ENCODE measurements at regions not wholly inside any gene's neighbourhood (a gene's known extent, or its start where the extent isn't known, plus 50 kb on each side); places are given as distances from the start of the nearest gene placed in this dataset.

GRCh38 chr3:182570946-182571594 lies 222.2 kb upstream of the ATP11B start:
- no peak for TF ChIP-seq EZH2phosphoT487 (IDR thresholded peaks at IDR 0.05; ENCODE audit: borderline replicate concordance, low read length)
- no peak for TF ChIP-seq CTCF (IDR thresholded peaks at IDR 0.05; ENCODE audit: low read depth, low read length, poor library complexity, severe bottlenecking)
- Histone ChIP-seq H4K20me1 (ENCODE audit: control insufficient read depth, insufficient read depth, low read depth, low read length) (no peaks in the 10 kb centered on the region), H3K4me1 (ENCODE audit: control insufficient read depth, low read length) (no peaks in the 10 kb centered on the region), H3K79me2 (ENCODE audit: control insufficient read depth, low read length) (no peaks in the 10 kb centered on the region), H3K27ac (ENCODE audit: low read depth, low read length) (no peak overlapping the region), H3K4me3 (ENCODE audit: low read length) (no peak overlapping the region), H3F3A (ENCODE audit: control insufficient read depth, insufficient read depth) (no peaks in the 10 kb centered on the region), H3K27me3 (ENCODE audit: control insufficient read depth, low read length) (peaks cover 4% of the 10 kb centered on the region; the same call in 1 of the 2 replicates), H3K9me2 (replicated peaks; ENCODE audit: control insufficient read depth, low read length) (no peaks in the 10 kb centered on the region), H3K9me3 (ENCODE audit: control insufficient read depth, insufficient read depth, low read length) (no peaks in the 10 kb centered on the region), H3K36me3 (ENCODE audit: control insufficient read depth, low read length) (no peaks in the 10 kb centered on the region), H3K4me2 (ENCODE audit: low read length) (no peak overlapping the region)

GRCh38 chr3:182575941-182576340 lies 217.4 kb upstream of the ATP11B start:
- Histone ChIP-seq H3K36me3 (ENCODE audit: control insufficient read depth, low read length) (no peaks in the 10 kb centered on the region), H3K27me3 (ENCODE audit: control insufficient read depth, low read length) (no peaks in the 10 kb centered on the region), H3K4me3 (ENCODE audit: low read length) (no peak overlapping the region), H3K4me2 (ENCODE audit: low read length) (no peak overlapping the region), H3K4me1 (ENCODE audit: control insufficient read depth, low read length) (no peaks in the 10 kb centered on the region), H4K20me1 (ENCODE audit: control insufficient read depth, insufficient read depth, low read depth, low read length) (no peaks in the 10 kb centered on the region), H3K9me3 (ENCODE audit: control insufficient read depth, insufficient read depth, low read length) (no peaks in the 10 kb centered on the region), H3K27ac (ENCODE audit: low read depth, low read length) (no peak overlapping the region), H3K79me2 (ENCODE audit: control insufficient read depth, low read length) (no peaks in the 10 kb centered on the region), H3K9me2 (replicated peaks; ENCODE audit: control insufficient read depth, low read length) (no peaks in the 10 kb centered on the region), H3F3A (ENCODE audit: control insufficient read depth, insufficient read depth) (no peaks in the 10 kb centered on the region)
- no peak for TF ChIP-seq EZH2phosphoT487 (IDR thresholded peaks at IDR 0.05; ENCODE audit: borderline replicate concordance, low read length)
- TF ChIP-seq CTCF (IDR thresholded peaks at IDR 0.05; ENCODE audit: low read depth, low read length, poor library complexity, severe bottlenecking), result no peak

DNA sequence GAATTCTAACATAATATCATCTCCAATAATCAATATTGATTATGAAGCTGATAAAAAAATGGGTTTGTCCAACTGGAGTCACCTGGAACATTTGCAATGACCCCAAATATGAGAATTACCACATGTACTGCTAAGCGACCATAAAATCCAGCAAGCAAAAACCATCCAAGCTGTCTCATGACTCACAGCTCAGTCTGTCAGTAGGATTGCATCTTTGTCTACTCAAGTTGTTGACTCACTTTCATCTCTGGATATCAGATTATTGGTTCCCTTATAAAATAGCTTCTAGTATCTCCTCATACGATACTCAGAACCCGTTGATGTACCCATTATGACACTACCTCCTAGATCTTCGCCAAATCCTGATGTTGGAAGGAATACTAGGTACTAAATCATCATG lies 209.8 kb upstream of the ATP11B start:
- TF ChIP-seq EZH2phosphoT487 (IDR thresholded peaks at IDR 0.05; ENCODE audit: borderline replicate concordance, low read length) (no peak), CTCF (IDR thresholded peaks at IDR 0.05; ENCODE audit: low read depth, low read length, poor library complexity, severe bottlenecking) (no peak)
- Histone ChIP-seq H3K4me3 (ENCODE audit: low read length) (no peak overlapping the region), H3K9me2 (replicated peaks; ENCODE audit: control insufficient read depth, low read length) (no peaks in the 10 kb centered on the region), H3K36me3 (ENCODE audit: control insufficient read depth, low read length) (no peaks in the 10 kb centered on the region), H3K4me2 (ENCODE audit: low read length) (no peak overlapping the region), H4K20me1 (ENCODE audit: control insufficient read depth, insufficient read depth, low read depth, low read length) (no peaks in the 10 kb centered on the region), H3K27me3 (ENCODE audit: control insufficient read depth, low read length) (no peaks in the 10 kb centered on the region), H3K27ac (ENCODE audit: low read depth, low read length) (no peak overlapping the region), H3K79me2 (ENCODE audit: control insufficient read depth, low read length) (no peaks in the 10 kb centered on the region), H3K9me3 (ENCODE audit: control insufficient read depth, insufficient read depth, low read length) (no peaks in the 10 kb centered on the region), H3F3A (ENCODE audit: control insufficient read depth, insufficient read depth) (no peaks in the 10 kb centered on the region), H3K4me1 (ENCODE audit: control insufficient read depth, low read length) (no peaks in the 10 kb centered on the region)
